C4-2B (cell line): ENCODE measurements at regions not wholly inside any gene's neighbourhood (a gene's known extent, or its start where the extent isn't known, plus 50 kb on each side); places are given as distances from the start of the nearest gene placed in this dataset.

ENCODE experiments used
- CTCF ChIP-seq: fragments of 450-650 bp; conservative IDR thresholded peaks from 2 replicates; pipeline ENCODE4 v1.5.1; 2017; ENCODE audit warnings: mild to moderate bottlenecking
- ZFX ChIP-seq: fragments of 450-650 bp; IDR thresholded peaks from 2 replicates; pipeline ENCODE4 v1.6.1; 2017

GRCh38 chr15:100730655-100731266 is 128.4 kb downstream of the ASB7 start:
- TF ChIP-seq CTCF (no peak), ZFX (no peak)
